ENCODE measurements at regions not wholly inside any gene's neighbourhood (a gene's known extent, or its start where the extent isn't known, plus 50 kb on each side); places are given as distances from the start of the nearest gene placed in this dataset.
"Not testable (repeated sequence)": the region's sequence is repeated elsewhere in the genome, so short reads cannot be mapped to it uniquely, and the experiment has no call there.

DNA sequence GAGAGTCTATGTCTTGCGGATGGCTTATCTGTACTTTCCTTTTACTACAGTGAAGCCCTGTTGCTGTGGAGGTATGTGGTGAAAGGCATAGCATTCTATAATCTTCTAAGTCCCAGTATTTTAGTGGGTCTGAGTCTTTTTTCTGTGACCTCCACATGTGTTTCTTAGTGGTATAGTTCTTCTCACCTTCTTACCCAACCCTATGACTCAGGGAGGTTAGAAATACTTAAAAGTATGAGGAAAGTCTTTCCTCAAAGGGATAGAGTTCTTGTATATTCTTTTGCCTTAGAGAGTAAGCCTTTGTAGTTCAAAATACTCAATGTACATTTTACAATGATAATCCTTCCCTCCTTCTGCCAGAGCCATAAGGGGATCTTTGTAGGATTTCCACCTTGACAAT is 621.9 kb upstream of the CTNND2 start:
- DNase-seq (ENCODE audit: low read depth): no peak
- no peak overlapping the region for H3K4me3 ChIP-seq (ENCODE audit: control insufficient read depth, low read depth, low read length)
- no peak for TF ChIP-seq CTCF (IDR thresholded peaks at IDR 0.05; ENCODE audit: control insufficient read depth, insufficient read depth, low read depth, low read length, missing control alignments)

- H3K4me3 ChIP-seq (ENCODE audit: control insufficient read depth, low read depth, low read length): no peak overlapping the region
- TF ChIP-seq CTCF (IDR thresholded peaks at IDR 0.05; ENCODE audit: control insufficient read depth, insufficient read depth, low read depth, low read length, missing control alignments): no peak
- DNase-seq (ENCODE audit: low read depth): no peak
Measured at GRCh38 chr5:12522116-12522515, 617.9 kb upstream of the CTNND2 start.

DNA sequence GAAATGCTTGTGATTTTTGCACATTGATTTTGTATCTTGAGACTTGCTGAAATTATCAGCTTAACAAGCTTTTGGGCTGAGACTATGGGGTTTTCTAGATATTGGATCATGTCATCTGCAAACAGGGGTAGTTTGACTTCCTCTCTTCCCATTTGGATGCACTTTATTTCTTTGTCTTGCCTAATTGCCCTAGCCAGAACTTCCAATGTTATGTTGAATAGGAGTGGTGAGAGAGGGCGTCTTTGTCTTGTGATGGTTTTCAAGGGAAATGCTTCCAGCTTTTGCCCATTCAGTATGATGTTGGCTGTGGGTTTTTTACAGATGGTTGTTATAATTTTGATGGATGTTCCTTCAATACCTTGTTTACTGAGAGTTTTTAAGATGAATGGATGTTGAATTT is 600.7 kb upstream of the CTNND2 start:
- not testable (repeated sequence) for H3K4me3 ChIP-seq (ENCODE audit: control insufficient read depth, low read depth, low read length); DNase-seq (ENCODE audit: low read depth)

- no peak overlapping the region for H3K4me3 ChIP-seq (ENCODE audit: control insufficient read depth, low read depth, low read length)
- DNase-seq (ENCODE audit: low read depth): no peak
- no peak for TF ChIP-seq CTCF (IDR thresholded peaks at IDR 0.05; ENCODE audit: control insufficient read depth, insufficient read depth, low read depth, low read length, missing control alignments)
Measured at GRCh38 chr5:12488161-12488560, 583.9 kb upstream of the CTNND2 start.

DNA sequence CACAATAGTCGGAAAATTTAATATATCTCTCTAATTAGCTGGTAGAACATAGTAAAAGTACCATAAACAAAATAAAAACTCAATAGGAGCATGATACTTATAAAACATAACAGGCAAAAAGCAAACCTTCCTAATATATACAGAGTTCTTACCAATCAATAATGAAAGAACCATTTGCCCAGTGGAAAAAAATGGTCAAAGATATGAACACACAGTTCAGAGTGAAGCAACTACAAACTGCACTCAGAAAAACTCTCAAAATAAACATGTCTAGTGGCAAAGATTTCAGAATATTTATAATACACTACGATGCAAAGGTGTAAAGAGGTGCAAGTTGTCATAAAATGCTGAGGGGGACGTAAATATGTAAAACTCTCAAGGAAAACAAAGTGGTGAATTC is 576.2 kb upstream of the CTNND2 start:
- no peak overlapping the region for H3K4me3 ChIP-seq (ENCODE audit: control insufficient read depth, low read depth, low read length)
- no peak for TF ChIP-seq CTCF (IDR thresholded peaks at IDR 0.05; ENCODE audit: control insufficient read depth, insufficient read depth, low read depth, low read length, missing control alignments)

GRCh38 chr5:12477554-12477953 is 573.3 kb upstream of the CTNND2 start:
- no peak for TF ChIP-seq CTCF (IDR thresholded peaks at IDR 0.05; ENCODE audit: control insufficient read depth, insufficient read depth, low read depth, low read length, missing control alignments)
- no peak overlapping the region for H3K4me3 ChIP-seq (ENCODE audit: control insufficient read depth, low read depth, low read length)
- DNase-seq (ENCODE audit: low read depth): no peak

More for the DNA sequence above, 576.2 kb upstream of the CTNND2 start:
- no peak for DNase-seq (ENCODE audit: low read depth)

DNA sequence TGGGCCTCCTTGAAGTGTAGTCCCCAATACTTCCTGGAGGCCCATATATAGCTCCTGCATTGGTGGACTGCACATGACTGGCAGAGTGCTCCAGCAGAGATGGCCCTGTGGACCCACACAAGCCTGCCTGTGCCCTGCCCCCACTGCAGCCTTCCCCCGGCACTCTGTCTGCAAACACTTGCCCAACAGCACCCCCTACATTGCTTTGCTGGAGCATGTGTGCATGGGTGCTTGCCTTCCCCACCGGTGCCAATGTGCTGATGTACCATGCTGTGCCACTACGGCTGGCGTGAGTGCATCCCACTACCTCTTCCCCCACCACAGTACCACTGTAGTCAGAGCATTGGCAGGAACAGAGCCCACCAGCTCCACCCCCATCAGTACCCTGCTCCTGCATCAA is 563.6 kb upstream of the CTNND2 start:
- DNase-seq (ENCODE audit: low read depth): no peak
- no peak for TF ChIP-seq CTCF (IDR thresholded peaks at IDR 0.05; ENCODE audit: control insufficient read depth, insufficient read depth, low read depth, low read length, missing control alignments)
- no peak overlapping the region for H3K4me3 ChIP-seq (ENCODE audit: control insufficient read depth, low read depth, low read length)

Measured in AG09309 (cell line).